HL-60 (cell line): ENCODE measurements at regions not wholly inside any gene's neighbourhood (a gene's known extent, or its start where the extent isn't known, plus 50 kb on each side); places are given as distances from the start of the nearest gene placed in this dataset.

ENCODE experiments used
- DNase-seq, 2 experiments: peaks; one replicate each; pipeline ENCODE4 v3.0.0-alpha.2; 2010 to 2020; ENCODE audit warnings: low read depth in 1 of 2, low spot score in 1 of 2
- H3K27ac ChIP-seq: fragments of 250-450 bp; sonication (Bioruptor Pico); replicated peaks from 2 replicates; pipeline ENCODE4 v1.5.1; 2020; ENCODE audit warnings: mild to moderate bottlenecking, moderate library complexity
- H3K27me3 ChIP-seq: fragments of 250-450 bp; sonication (Bioruptor Pico); 2 replicates; pipeline ENCODE4 v1.5.1; 2021; ENCODE audit warnings: mild to moderate bottlenecking, moderate library complexity; ENCODE audit not compliant: insufficient read depth, poor library complexity, severe bottlenecking
- H3K4me3 ChIP-seq: replicated peaks from 2 replicates; pipeline ENCODE4 v1.5.1; 2011; ENCODE audit warnings: mild to moderate bottlenecking, control low read depth, low read length; ENCODE audit not compliant: insufficient read depth
- CTCF ChIP-seq: IDR thresholded peaks from one replicate; pipeline ENCODE4 v1.5.1; 2011; ENCODE audit warnings: low read length, control low read depth, inconsistent platforms; ENCODE audit not compliant: insufficient read depth
- GABPA ChIP-seq: IDR thresholded peaks from 2 replicates; pipeline ENCODE4 v1.6.1; 2012; ENCODE audit warnings: low read depth
- POLR2AphosphoS5 ChIP-seq: IDR thresholded peaks from 2 replicates; pipeline ENCODE4 v1.6.1; 2012; ENCODE audit warnings: low read depth
- SPI1 ChIP-seq: IDR thresholded peaks from 2 replicates; pipeline ENCODE4 v1.6.1; 2012; ENCODE audit warnings: low read depth, mild to moderate bottlenecking, borderline replicate concordance
- TF ChIP-seq, protein P1 (sequence below): IDR thresholded peaks from 2 replicates; pipeline ENCODE4 v1.6.1; 2012; ENCODE audit warnings: low read depth; ENCODE audit not compliant: insufficient replicate concordance

DNA sequence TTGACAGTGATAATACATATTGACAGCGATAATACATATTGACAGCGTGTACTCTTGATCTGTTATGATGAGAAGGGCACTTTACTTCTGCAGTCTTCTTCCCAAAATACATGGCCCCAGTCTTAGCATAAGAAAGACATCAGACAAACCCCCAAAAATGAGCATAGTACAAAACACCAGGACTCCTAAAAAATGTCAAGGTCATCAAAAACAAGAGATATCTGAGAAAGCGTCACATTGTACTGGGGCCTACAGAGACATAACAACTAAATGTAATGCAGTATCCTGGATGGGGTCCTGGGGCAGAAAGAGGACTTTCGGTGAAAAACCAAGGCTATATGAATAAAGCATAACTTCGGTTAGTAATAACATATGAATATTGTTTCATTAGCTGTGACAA is 731.5 kb upstream of the SGCG start:
- DNase-seq: no peak
- Histone ChIP-seq H3K27ac (no peak overlapping the region), H3K4me3 (no peak overlapping the region), H3K27me3 (no peaks in the 10 kb centered on the region)
- TF ChIP-seq CTCF (no peak), SPI1 (no peak), GABPA (no peak), POLR2AphosphoS5 (no peak)
- TF ChIP-seq, protein P1, sequence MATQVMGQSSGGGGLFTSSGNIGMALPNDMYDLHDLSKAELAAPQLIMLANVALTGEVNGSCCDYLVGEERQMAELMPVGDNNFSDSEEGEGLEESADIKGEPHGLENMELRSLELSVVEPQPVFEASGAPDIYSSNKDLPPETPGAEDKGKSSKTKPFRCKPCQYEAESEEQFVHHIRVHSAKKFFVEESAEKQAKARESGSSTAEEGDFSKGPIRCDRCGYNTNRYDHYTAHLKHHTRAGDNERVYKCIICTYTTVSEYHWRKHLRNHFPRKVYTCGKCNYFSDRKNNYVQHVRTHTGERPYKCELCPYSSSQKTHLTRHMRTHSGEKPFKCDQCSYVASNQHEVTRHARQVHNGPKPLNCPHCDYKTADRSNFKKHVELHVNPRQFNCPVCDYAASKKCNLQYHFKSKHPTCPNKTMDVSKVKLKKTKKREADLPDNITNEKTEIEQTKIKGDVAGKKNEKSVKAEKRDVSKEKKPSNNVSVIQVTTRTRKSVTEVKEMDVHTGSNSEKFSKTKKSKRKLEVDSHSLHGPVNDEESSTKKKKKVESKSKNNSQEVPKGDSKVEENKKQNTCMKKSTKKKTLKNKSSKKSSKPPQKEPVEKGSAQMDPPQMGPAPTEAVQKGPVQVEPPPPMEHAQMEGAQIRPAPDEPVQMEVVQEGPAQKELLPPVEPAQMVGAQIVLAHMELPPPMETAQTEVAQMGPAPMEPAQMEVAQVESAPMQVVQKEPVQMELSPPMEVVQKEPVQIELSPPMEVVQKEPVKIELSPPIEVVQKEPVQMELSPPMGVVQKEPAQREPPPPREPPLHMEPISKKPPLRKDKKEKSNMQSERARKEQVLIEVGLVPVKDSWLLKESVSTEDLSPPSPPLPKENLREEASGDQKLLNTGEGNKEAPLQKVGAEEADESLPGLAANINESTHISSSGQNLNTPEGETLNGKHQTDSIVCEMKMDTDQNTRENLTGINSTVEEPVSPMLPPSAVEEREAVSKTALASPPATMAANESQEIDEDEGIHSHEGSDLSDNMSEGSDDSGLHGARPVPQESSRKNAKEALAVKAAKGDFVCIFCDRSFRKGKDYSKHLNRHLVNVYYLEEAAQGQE: no peak

- Histone ChIP-seq H3K27ac (no peak overlapping the region), H3K27me3 (no peaks in the 10 kb centered on the region), H3K4me3 (no peak overlapping the region)
- DNase-seq: no peak
- no peak for TF ChIP-seq GABPA
- TF ChIP-seq POLR2AphosphoS5: no peak
- TF ChIP-seq, protein P1: no peak
- TF ChIP-seq CTCF: no peak
- TF ChIP-seq SPI1: no peak
Observed at GRCh38 chr13:22451327-22451741, 729.4 kb upstream of the SGCG start.

GRCh38 chr13:22454586-22454985 is 726.2 kb upstream of the SGCG start:
- Histone ChIP-seq H3K4me3 (no peak overlapping the region), H3K27ac (no peak overlapping the region), H3K27me3 (no peaks in the 10 kb centered on the region)
- DNase-seq: no peak
- no peak for TF ChIP-seq POLR2AphosphoS5
- no peak for TF ChIP-seq GABPA
- TF ChIP-seq SPI1: no peak
- TF ChIP-seq, protein P1: no peak
- no peak for TF ChIP-seq CTCF
